Trophoblast cell (in vitro differentiated cells and primary cell): ENCODE measurements at regions not wholly inside any gene's neighbourhood (a gene's known extent, or its start where the extent isn't known, plus 50 kb on each side); places are given as distances from the start of the nearest gene placed in this dataset.
A peak's percentile ranks its signal among the peaks of the same experiment; 100 is the strongest.

Source experiments
- DNase-seq, 2 donors: peaks; one replicate each; pipeline ENCODE4 v3.0.0-alpha.2; 2016
- H2AFZ ChIP-seq: 2 replicates; pipeline ENCODE4 v1.6.1; 2013; ENCODE audit warnings: low read length, moderate library complexity, mild to moderate bottlenecking; ENCODE audit not compliant: insufficient read depth, poor library complexity
- H2AK5ac ChIP-seq: 2 replicates; pipeline ENCODE4 v1.6.1; 2013; ENCODE audit warnings: mild to moderate bottlenecking, low read length
- H2BK120ac ChIP-seq: 2 replicates; pipeline ENCODE4 v1.6.1; 2013; ENCODE audit warnings: low read length, mild to moderate bottlenecking, moderate library complexity; ENCODE audit not compliant: insufficient read depth, poor library complexity
- H2BK12ac ChIP-seq: 2 replicates; pipeline ENCODE4 v1.6.1; 2013; ENCODE audit warnings: mild to moderate bottlenecking, low read length, moderate library complexity
- H2BK5ac ChIP-seq: 2 replicates; pipeline ENCODE4 v1.6.1; 2013; ENCODE audit warnings: low read length, low read depth, moderate library complexity, mild to moderate bottlenecking; ENCODE audit not compliant: poor library complexity
- H3K14ac ChIP-seq: 2 replicates; pipeline ENCODE4 v1.6.1; 2013; ENCODE audit warnings: mild to moderate bottlenecking, low read length
- H3K18ac ChIP-seq: 2 replicates; pipeline ENCODE4 v1.6.1; 2013; ENCODE audit warnings: mild to moderate bottlenecking, low read length
- H3K23ac ChIP-seq: 2 replicates; pipeline ENCODE4 v1.6.1; 2013; ENCODE audit warnings: low read length
- H3K27ac ChIP-seq: 2 replicates; pipeline ENCODE4 v1.5.1; 2013; ENCODE audit warnings: low read depth, mild to moderate bottlenecking, inconsistent platforms, low read length, moderate library complexity
- H3K27me3 ChIP-seq: 2 replicates; pipeline ENCODE4 v1.6.1; 2013; ENCODE audit warnings: inconsistent platforms, mild to moderate bottlenecking, low read length, moderate library complexity; ENCODE audit not compliant: insufficient read depth
- H3K36me3 ChIP-seq, 2 experiments: 1 replicate in 1 of 2; 2 replicates in 1 of 2; pipeline ENCODE4 v1.6.1; 2013; ENCODE audit warnings: low read length in 2 of 2, mild to moderate bottlenecking in 2 of 2, moderate library complexity in 1 of 2; ENCODE audit not compliant: insufficient read depth in 2 of 2, control insufficient read depth in 1 of 2
- H3K4ac ChIP-seq: 2 replicates; pipeline ENCODE4 v1.6.1; 2013; ENCODE audit warnings: low read depth, mild to moderate bottlenecking, low read length, moderate library complexity
- H3K4me1 ChIP-seq, 2 experiments: 1 replicate in 1 of 2; 2 replicates in 1 of 2; pipeline ENCODE4 v1.6.1; 2013; ENCODE audit warnings: low read length in 2 of 2, mild to moderate bottlenecking in 2 of 2, moderate library complexity in 1 of 2; ENCODE audit not compliant: insufficient read depth in 2 of 2, control insufficient read depth in 1 of 2
- H3K4me2 ChIP-seq: 2 replicates; pipeline ENCODE4 v1.6.1; 2013; ENCODE audit warnings: inconsistent platforms, mild to moderate bottlenecking, low read length, moderate library complexity
- H3K4me3 ChIP-seq: 2 replicates; pipeline ENCODE4 v1.5.1; 2013; ENCODE audit warnings: mild to moderate bottlenecking, low read depth, low read length, inconsistent platforms
- H3K79me1 ChIP-seq: one replicate; pipeline ENCODE4 v1.6.1; 2013; ENCODE audit warnings: low read length
- H3K79me2 ChIP-seq: 2 replicates; pipeline ENCODE4 v1.6.1; 2013; ENCODE audit warnings: low read length, mild to moderate bottlenecking; ENCODE audit not compliant: control insufficient read depth, insufficient read depth, poor library complexity
- H3K9ac ChIP-seq: 2 replicates; pipeline ENCODE4 v1.6.1; 2013; ENCODE audit warnings: mild to moderate bottlenecking, low read length
- H3K9me3 ChIP-seq: 2 replicates; pipeline ENCODE4 v1.6.1; 2013; ENCODE audit warnings: low read depth, mild to moderate bottlenecking, control low read depth, inconsistent platforms, low read length; ENCODE audit not compliant: insufficient read depth
- H4K12ac ChIP-seq: 2 replicates; pipeline ENCODE4 v1.6.1; 2013; ENCODE audit warnings: low read depth, mild to moderate bottlenecking, low read length, moderate library complexity
- H4K8ac ChIP-seq: 2 replicates; pipeline ENCODE4 v1.6.1; 2013; ENCODE audit warnings: low read depth, mild to moderate bottlenecking, low read length, moderate library complexity
- H4K91ac ChIP-seq: one replicate; pipeline ENCODE4 v1.6.1; 2013; ENCODE audit warnings: low read depth, mild to moderate bottlenecking, low read length, moderate library complexity
- WGBS: extraction: QIAGEN DNeasy Blood & Tissue Kit; methylation state at CpG from one replicate; pipeline ENCODE4 v1.1.7; 2013; ENCODE audit warnings: missing lambda C conversion rate; ENCODE audit not compliant: insufficient read length, insufficient coverage; ENCODE audit errors: extremely low coverage; 5-methylcytosine and 5-hydroxymethylcytosine counted together

GRCh38 chr18:27839141-27839540 lies 337.8 kb downstream of the CDH2 start:
- no peak overlapping the region for H2BK5ac ChIP-seq
- no peak overlapping the region for H3K14ac ChIP-seq
- H2BK120ac ChIP-seq: no peak overlapping the region
- no peak overlapping the region for H3K27ac ChIP-seq
- H3K36me3 ChIP-seq: no peaks in the 10 kb centered on the region
- WGBS: no CpG with 5 or more reads among the region's 2 CpGs
- no peak overlapping the region for H3K4me2 ChIP-seq
- no peaks in the 10 kb centered on the region for H3K27me3 ChIP-seq
- H3K4me3 ChIP-seq: no peak overlapping the region
- H4K12ac ChIP-seq: no peak overlapping the region
- no peak overlapping the region for H3K23ac ChIP-seq
- no peak overlapping the region for H2AFZ ChIP-seq
- no peaks in the 10 kb centered on the region for H3K4me1 ChIP-seq
- H2BK12ac ChIP-seq: no peak overlapping the region
- H4K8ac ChIP-seq: no peak overlapping the region
- no peaks in the 10 kb centered on the region for H3K79me2 ChIP-seq
- no peak overlapping the region for H3K18ac ChIP-seq
- DNase-seq: peak; percentile 57 to 71
- no peak overlapping the region for H3K9ac ChIP-seq
- no peak overlapping the region for H4K91ac ChIP-seq
- no peak overlapping the region for H3K4ac ChIP-seq
- H2AK5ac ChIP-seq: no peak overlapping the region
- H3K79me1 ChIP-seq: no peaks in the 10 kb centered on the region
- no peaks in the 10 kb centered on the region for H3K9me3 ChIP-seq

DNA sequence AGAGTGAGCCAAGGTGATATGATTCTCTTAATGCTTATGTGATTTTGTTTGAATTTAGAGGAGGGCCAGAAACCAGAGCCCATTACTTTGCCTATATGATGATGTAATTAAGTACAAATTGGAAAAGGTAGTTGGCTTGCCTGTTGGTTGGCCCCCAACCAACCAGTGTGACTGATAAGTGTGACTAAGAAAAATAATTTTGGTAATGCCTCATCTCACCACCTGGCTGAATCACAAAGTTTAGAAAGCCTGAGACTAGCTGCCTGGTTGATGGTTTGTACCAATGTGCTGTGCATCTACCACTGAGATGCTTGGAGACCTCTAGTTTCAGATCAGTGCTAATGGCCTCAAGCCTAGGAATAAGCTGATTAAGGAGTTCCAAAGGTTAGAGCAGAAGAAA lies 338.7 kb downstream of the CDH2 start:
- Histone ChIP-seq H4K8ac (no peak overlapping the region), H2AFZ (no peak overlapping the region), H3K79me1 (no peaks in the 10 kb centered on the region), H3K4ac (no peak overlapping the region), H3K4me3 (no peak overlapping the region), H3K23ac (no peak overlapping the region), H3K36me3 (no peaks in the 10 kb centered on the region), H2BK5ac (no peak overlapping the region), H3K18ac (no peak overlapping the region), H3K79me2 (no peaks in the 10 kb centered on the region), H4K91ac (no peak overlapping the region), H2BK120ac (no peak overlapping the region), H3K14ac (no peak overlapping the region), H3K9me3 (no peaks in the 10 kb centered on the region), H4K12ac (no peak overlapping the region), H2BK12ac (no peak overlapping the region), H3K4me2 (no peak overlapping the region), H2AK5ac (no peak overlapping the region), H3K27me3 (no peaks in the 10 kb centered on the region), H3K27ac (no peak overlapping the region), H3K4me1 (no peaks in the 10 kb centered on the region), H3K9ac (no peak overlapping the region)
- DNase-seq: no peak

- Histone ChIP-seq H3K27me3 (no peaks in the 10 kb centered on the region), H2BK5ac (no peak overlapping the region), H2AK5ac (no peak overlapping the region), H4K8ac (no peak overlapping the region), H3K18ac (no peak overlapping the region), H2BK12ac (no peak overlapping the region), H4K12ac (no peak overlapping the region), H3K4me3 (no peak overlapping the region), H4K91ac (no peak overlapping the region), H3K4me2 (no peak overlapping the region), H2BK120ac (no peak overlapping the region), H3K79me2 (no peaks in the 10 kb centered on the region), H3K9me3 (no peaks in the 10 kb centered on the region), H3K4ac (no peak overlapping the region), H3K27ac (no peak overlapping the region), H3K36me3 (no peaks in the 10 kb centered on the region), H2AFZ (no peak overlapping the region), H3K23ac (no peak overlapping the region), H3K14ac (no peak overlapping the region), H3K9ac (no peak overlapping the region), H3K4me1 (no peaks in the 10 kb centered on the region), H3K79me1 (no peaks in the 10 kb centered on the region)
- DNase-seq: no peak
- WGBS: no CpG with 5 or more reads among the region's 2 CpGs
Observed at GRCh38 chr18:27826101-27826500, 350.8 kb downstream of the CDH2 start.

GRCh38 chr18:27825689-27826088 lies 351.2 kb downstream of the CDH2 start:
- H3K4ac ChIP-seq: no peak overlapping the region
- no peaks in the 10 kb centered on the region for H3K27me3 ChIP-seq
- H3K4me3 ChIP-seq: no peak overlapping the region
- no peak overlapping the region for H2BK12ac ChIP-seq
- no peaks in the 10 kb centered on the region for H3K79me2 ChIP-seq
- no peak overlapping the region for H4K8ac ChIP-seq
- H3K79me1 ChIP-seq: no peaks in the 10 kb centered on the region
- no peak overlapping the region for H3K18ac ChIP-seq
- no peaks in the 10 kb centered on the region for H3K36me3 ChIP-seq
- H3K23ac ChIP-seq: no peak overlapping the region
- no peak overlapping the region for H2AK5ac ChIP-seq
- H3K9ac ChIP-seq: no peak overlapping the region
- H3K9me3 ChIP-seq: no peaks in the 10 kb centered on the region
- no peak for DNase-seq
- no CpG with 5 or more reads among the region's 2 CpGs for WGBS
- H2BK120ac ChIP-seq: no peak overlapping the region
- no peaks in the 10 kb centered on the region for H3K4me1 ChIP-seq
- H3K14ac ChIP-seq: no peak overlapping the region
- H4K91ac ChIP-seq: no peak overlapping the region
- H2BK5ac ChIP-seq: no peak overlapping the region
- H2AFZ ChIP-seq: no peak overlapping the region
- no peak overlapping the region for H3K4me2 ChIP-seq
- no peak overlapping the region for H3K27ac ChIP-seq
- H4K12ac ChIP-seq: no peak overlapping the region
